Stimulated activated CD8-positive, alpha-beta memory T cell treated with anti-CD3 and anti-CD28 coated beads, Interleukin-2, amount 100 ng/mL, for 1 hour (primary cell): ENCODE measurements at regions not wholly inside any gene's neighbourhood (a gene's known extent, or its start where the extent isn't known, plus 50 kb on each side); places are given as distances from the start of the nearest gene placed in this dataset.

Experiments used
- DNase-seq, 2 donors: peaks; one replicate each; pipeline ENCODE4 v3.0.0-alpha.2; 2020; ENCODE audit warnings: low read depth in 2 of 2

DNA sequence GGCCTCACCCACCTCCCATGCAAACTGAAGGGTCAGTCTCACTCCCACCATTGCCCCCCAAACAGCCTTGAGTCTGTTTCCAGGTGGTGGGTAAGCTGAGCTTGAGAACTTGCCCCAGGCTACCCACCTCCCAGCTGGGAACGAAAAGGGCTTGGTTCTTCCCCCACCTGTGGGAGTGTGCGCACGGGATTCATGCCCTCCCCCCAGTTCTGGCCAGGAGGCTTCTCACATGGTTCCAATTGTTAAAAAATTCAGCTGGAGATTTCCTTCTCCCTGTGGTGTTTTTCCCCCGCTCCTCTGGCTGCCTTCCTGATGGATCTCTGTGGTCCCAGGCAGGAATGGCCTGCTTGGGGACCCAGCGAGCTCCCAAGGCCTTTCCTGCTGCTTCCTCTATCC is 81.8 kb upstream of the C21orf91 start:
- DNase-seq = no peak

DNA sequence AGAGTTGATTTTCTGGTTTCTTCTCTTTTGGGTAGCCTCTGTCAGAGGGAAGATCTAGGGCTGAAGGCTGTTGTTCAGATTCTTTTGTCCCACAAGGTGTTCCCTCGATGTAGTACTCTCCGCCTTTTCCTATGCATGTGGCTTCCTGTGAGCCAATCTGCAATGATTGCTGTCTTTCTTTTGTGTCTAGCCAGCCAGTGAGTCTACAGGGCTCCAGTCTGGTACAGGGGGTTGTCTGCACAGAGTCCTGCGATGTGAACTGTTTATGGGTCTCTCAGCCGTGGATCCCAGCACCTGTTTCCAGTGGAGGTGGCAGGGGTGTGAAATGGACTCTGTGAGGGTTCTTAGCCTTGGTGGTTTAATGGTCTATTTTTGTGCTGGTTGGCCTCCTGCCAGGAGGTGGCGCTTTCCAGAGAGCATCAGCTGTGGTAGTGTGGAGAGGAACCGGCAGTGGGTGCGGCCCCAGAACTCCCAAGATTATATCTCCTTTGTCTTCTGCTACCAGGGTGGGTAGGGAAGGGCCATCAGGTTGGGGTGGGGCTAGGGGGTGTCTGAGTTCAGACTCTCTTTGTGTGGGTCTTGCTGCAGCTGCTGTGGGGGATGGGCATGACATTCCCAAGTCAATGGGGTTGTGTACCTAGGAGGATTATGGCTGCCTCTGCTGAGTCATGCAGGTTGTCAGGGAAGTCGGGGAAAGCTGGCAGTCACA is 81.3 kb upstream of the C21orf91 start:
- DNase-seq = no peak

DNA sequence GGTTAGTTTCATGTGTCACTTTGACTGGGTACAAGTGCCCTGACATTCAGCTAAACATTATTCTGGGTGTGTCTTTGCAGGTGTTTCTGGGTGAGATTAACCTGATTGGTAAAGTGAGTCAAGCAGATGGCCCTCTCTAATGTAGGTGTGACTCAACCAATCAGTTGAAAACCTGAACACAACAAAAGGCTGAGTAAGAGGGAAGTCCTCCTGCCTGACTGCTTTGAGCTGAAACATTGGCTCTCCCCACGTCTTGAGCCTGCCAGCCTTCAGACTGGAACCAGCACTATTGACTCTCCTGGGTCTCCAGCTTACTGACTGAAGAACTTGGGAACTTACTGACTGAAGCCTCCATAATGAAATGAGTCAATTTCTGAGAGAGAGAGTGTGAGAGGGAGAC is 70.0 kb upstream of the C21orf91 start:
- no peak for DNase-seq

DNA sequence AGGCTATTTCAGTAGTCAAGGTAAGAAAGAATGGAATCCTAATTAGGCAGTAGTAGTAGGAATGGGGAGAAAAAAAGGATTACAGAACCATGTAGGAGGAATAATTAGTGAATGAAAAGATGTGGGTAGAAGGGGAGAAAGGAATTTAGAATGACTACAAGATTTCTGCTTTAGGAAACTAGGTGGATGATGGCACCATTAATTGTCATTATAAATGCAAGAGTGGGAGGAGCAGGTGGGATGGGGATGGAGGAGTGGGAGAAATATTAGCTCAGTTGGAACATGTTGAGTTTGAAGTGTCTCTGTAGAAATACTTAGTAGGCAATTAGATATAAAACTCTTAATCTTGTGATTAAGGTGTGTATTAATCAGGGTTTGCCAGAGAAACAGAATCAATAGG is 50.0 kb upstream of the C21orf91 start:
- no peak for DNase-seq
